Prostate gland (tissue), 2 donors: ENCODE measurements at regions not wholly inside any gene's neighbourhood (a gene's known extent, or its start where the extent isn't known, plus 50 kb on each side); places are given as distances from the start of the nearest gene placed in this dataset.
A peak's percentile ranks its signal among the peaks of the same experiment; 100 is the strongest.
"Not testable (repeated sequence)": the region's sequence is repeated elsewhere in the genome, so short reads cannot be mapped to it uniquely, and the experiment has no call there.

Source experiments
- DNase-seq: peaks from one replicate; pipeline ENCODE4 v3.0.0-alpha.2; 2019; ENCODE audit warnings: low spot score
- H3K27ac ChIP-seq, 2 donors: fragments of 200-600 bp; sonication (generic); 2 replicates each; pipeline ENCODE4 v1.5.1; 2017 to 2019
- H3K27me3 ChIP-seq: fragments of 200-600 bp; sonication (generic); replicated peaks from 2 replicates; pipeline ENCODE4 v1.5.1; 2019; ENCODE audit not compliant: insufficient read depth
- H3K36me3 ChIP-seq, 2 donors: fragments of 200-600 bp; sonication (generic); 1 replicate in 1 of 2; 2 replicates in 1 of 2; pipeline versions ENCODE4 v1.5.1 to v1.8.1; 2017 to 2019
- H3K4me1 ChIP-seq: fragments of 200-600 bp; sonication (generic); replicated peaks from 2 replicates; pipeline ENCODE4 v1.5.1; 2019
- H3K4me3 ChIP-seq, 2 donors: fragments of 200-600 bp; sonication (generic); 2 replicates each; pipeline ENCODE4 v1.5.1; 2017 to 2019
- H3K9me3 ChIP-seq: fragments of 200-600 bp; sonication (generic); 2 replicates; pipeline ENCODE4 v1.5.1; 2017
- WGBS: methylation state at CpG from one replicate; pipeline ENCODE4 v1.1.5; 2018; 5-methylcytosine and 5-hydroxymethylcytosine counted together
- intact Hi-C: fragments of 100-400 bp; cut with DNase I; formaldehyde crosslinking; loops from one replicate; pipeline ENCODE4 v1.14.2; 2022

DNA sequence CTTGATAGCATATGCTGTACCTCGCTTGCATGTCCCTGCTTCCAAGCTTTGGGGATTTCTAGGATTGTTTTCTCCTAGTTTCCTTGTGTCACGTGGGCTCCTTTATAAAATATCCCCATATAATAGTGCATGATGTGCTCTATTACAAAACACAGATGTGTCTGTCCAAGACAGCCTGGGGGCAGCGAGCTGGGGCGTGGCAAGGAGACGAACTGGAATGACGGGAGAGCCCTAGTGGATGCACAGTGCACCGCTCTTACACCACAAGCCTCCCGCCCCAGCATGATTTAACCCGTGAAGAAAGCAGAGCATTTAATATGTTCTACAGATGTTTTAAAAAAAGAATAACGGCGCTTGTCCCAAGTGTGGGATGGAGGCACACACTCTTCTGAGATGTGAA is 169.7 kb downstream of the BCL2L11 start:
- H3K4me1 ChIP-seq, H3K27ac ChIP-seq, intact Hi-C loops, H3K36me3 ChIP-seq, H3K9me3 ChIP-seq, H3K27me3 ChIP-seq, H3K4me3 ChIP-seq: not testable (repeated sequence)
- 62% methylated on average over 11 of the region's 11 CpGs for WGBS
- DNase-seq, result peak; percentile 47

DNA sequence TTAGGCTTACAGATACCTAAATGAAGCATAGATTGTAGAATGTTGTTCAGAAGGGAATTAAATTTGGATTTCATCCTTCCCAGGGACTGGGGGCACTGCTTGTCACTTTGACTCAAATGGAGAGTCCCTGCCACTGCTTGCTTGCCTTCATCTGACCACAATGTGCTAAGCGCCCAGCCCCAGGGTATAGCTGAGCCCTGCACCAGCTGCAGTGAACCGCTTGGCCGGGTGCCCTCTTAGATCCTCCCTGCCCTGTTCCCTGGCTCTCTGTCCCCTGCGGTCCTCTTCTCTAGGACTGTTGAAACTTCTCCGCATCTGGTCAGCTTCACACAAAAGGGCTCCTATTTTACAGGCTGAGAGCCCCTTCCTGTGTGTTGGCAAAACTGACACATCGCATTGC is 170.9 kb downstream of the BCL2L11 start:
- intact Hi-C loops, DNase-seq, H3K27ac ChIP-seq, H3K4me1 ChIP-seq, H3K27me3 ChIP-seq, H3K9me3 ChIP-seq, H3K4me3 ChIP-seq, H3K36me3 ChIP-seq: not testable (repeated sequence)
- WGBS, result 63% methylated on average over 6 of the region's 6 CpGs

DNA sequence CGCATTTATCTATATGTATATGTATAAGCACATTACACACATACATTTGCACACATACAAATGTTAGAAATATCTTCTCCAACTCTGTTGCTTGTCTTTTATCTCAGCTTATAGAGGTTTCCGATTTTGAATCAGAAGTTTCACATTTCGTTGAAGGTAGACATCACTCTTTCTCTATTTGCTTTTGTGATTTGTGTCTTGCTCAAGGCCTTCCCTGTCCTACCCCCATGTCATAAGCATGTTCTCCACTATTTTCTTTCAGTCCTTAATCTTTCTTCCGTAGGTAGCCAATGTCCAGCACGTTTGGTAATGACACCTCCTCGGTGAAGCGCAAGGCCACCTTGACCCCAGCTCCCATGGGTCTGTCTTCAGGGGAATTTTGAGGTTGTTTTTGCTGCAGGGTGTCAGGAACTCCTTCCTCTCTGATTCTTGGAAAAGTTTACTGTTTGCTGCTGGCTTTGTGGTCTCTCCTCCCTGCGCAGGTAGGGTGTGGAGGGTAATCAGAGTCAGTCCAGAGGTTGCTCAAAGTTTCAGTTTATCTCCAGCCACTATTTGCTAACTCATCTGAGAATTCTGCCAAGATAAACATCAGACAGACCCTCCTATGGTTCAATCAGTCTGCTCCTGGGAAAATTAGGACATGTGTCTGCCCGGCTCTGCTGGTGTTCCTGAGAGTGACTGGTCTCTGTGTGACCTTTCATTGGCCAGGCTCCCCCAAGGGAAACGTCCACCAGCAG is 171.7 kb downstream of the BCL2L11 start:
- DNase-seq, H3K27me3 ChIP-seq, H3K9me3 ChIP-seq, intact Hi-C loops, H3K4me1 ChIP-seq, H3K27ac ChIP-seq, H3K4me3 ChIP-seq, H3K36me3 ChIP-seq: not testable (repeated sequence)
- 86% methylated on average over 7 of the region's 10 CpGs for WGBS

DNA sequence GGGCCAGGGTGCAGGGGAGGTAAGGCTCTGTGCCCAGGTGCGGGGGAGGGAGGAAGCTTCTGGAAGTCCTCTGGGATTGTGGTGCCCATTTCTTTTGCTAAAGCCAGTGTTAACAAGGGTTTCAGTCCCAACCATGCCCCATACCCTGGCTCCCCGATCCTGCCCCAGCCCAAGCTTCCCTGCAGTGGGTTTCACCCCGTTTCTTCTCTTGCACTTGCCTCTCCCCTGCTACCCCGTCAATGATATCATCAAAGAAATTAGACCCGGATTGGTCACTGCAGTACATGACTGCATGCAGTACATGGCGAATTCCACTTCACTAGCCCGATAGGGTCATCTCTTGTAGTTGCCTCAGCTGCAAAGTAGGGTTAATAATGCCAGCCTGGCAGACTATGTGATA is 174.0 kb downstream of the BCL2L11 start:
- H3K27ac ChIP-seq, H3K27me3 ChIP-seq, intact Hi-C loops, H3K4me3 ChIP-seq, DNase-seq, H3K4me1 ChIP-seq, H3K36me3 ChIP-seq, H3K9me3 ChIP-seq: not testable (repeated sequence)
- no CpG with 5 or more reads among the region's 7 CpGs for WGBS

DNA sequence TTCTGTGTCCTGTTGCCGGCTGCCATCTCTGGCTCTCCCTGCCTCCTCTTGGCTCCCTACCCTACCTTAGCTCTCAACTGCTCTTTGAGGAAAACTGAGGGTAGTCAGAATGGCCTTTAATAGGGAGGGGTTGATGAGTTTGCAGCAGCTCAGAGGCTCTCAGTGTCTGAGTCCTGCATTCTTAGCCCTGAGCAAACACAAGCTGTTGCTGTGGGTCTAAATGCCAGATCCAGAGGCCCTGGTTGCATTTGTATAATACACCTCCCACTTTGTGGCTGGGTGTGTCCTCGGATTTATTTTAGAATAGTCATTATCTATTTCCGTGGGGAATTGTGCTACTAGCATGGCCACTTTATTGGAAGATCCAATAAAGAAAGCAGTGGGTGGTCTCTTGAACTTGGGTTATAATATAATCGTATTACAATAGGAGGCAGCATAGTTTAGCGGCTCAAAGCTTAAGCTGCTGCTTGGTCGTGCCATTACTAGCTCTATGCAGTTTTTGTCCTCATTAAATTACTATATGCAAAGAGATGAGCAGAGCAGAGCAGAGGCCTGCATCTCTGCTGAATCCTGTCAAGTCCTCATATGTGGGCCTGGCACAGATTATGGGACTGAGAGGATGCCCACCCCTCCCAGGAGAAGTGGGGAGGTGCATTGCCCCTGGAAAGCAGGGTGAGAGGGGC is 175.5 kb downstream of the BCL2L11 start:
- H3K27ac ChIP-seq, H3K9me3 ChIP-seq, intact Hi-C loops, H3K27me3 ChIP-seq, H3K4me3 ChIP-seq, DNase-seq, H3K36me3 ChIP-seq, H3K4me1 ChIP-seq: not testable (repeated sequence)
- 57% methylated on average over 6 of the region's 6 CpGs for WGBS

DNA sequence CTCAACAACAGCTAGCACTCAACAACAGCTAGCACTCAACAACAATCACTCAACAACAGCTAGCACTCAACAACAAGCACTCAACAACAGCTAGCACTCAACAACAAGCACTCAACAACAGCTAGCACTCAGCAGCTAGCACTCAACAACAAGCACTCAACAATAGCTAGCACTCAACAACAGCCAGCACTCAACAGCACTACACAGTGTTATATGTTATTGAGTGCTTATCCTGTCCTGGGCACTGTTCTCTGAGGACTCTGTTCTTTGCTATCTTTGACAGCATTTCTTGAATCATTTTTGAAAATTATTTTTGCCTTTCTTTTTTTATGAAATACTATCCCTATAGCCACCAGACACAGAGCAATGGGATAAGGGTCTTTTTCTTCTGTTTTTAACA is 176.4 kb downstream of the BCL2L11 start:
- H3K4me3 ChIP-seq, intact Hi-C loops, H3K27me3 ChIP-seq, H3K4me1 ChIP-seq, H3K9me3 ChIP-seq, DNase-seq, H3K36me3 ChIP-seq, H3K27ac ChIP-seq: not testable (repeated sequence)

DNA sequence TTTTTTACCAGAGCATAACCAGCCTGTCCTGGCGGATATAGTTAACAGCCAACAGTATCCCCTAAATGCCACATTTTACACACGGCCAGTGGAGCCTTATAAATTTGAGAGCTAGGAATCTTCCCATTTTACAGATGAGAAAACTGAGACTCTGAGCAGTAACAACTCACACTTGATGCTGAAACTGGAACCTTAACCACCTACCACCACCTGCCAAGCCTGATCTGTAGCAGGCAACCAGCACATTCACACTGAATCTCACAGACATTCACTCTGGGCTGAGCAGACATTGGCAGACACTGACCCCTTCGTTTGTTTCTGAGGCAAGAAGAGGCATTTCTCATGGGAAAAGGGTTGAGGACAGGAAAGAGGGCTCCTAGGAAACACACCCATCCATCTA is 178.2 kb downstream of the BCL2L11 start:
- H3K4me1 ChIP-seq, DNase-seq, H3K36me3 ChIP-seq, H3K27ac ChIP-seq, H3K9me3 ChIP-seq, H3K4me3 ChIP-seq, intact Hi-C loops, H3K27me3 ChIP-seq: not testable (repeated sequence)
- WGBS, result 86% methylated on average over 3 of the region's 3 CpGs

DNA sequence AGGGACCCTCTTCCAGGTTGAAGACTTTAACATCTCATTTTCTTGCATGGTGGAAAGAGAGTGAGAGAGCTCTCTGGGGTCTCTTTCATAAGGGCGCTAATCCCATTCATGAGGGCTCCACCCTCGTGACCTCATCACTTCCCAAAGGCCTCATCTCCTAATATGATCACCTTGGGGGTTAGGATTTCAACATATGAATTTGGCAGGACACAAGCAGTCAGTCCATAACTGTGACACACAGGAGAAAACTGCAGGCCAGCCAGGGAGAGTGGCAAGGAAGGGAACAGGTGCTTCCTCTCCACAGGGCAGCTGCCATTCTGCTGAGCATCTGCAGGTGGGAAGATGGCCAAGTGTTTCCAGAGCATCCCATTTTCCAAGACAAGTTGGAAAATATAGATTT is 178.9 kb downstream of the BCL2L11 start:
- DNase-seq, H3K4me3 ChIP-seq, H3K27me3 ChIP-seq, H3K9me3 ChIP-seq, H3K27ac ChIP-seq, H3K36me3 ChIP-seq, H3K4me1 ChIP-seq, intact Hi-C loops: not testable (repeated sequence)
- 92% methylated on average over 2 of the region's 2 CpGs for WGBS

DNA sequence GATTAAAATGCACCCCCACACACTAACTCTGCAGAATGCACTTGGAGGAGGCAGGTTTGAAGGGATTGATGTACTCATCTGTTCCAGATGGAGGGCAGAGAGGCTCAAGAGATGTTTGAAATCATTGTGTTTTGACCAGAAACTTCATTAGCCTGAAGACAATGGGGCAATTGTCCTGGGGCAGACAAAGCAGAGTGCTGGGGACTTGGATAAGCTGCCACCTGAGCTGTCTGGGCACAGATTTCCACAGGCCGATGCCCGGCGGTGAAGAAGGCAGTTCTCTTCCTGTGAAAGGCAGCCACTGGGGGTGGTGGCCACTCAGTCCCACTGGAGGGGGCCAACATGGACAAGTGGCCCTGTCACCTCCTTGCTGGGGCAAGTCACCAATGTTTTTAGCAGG is 181.0 kb downstream of the BCL2L11 start:
- intact Hi-C loops, H3K9me3 ChIP-seq: not testable (repeated sequence)
- no CpG with 5 or more reads among the region's 3 CpGs for WGBS

DNA sequence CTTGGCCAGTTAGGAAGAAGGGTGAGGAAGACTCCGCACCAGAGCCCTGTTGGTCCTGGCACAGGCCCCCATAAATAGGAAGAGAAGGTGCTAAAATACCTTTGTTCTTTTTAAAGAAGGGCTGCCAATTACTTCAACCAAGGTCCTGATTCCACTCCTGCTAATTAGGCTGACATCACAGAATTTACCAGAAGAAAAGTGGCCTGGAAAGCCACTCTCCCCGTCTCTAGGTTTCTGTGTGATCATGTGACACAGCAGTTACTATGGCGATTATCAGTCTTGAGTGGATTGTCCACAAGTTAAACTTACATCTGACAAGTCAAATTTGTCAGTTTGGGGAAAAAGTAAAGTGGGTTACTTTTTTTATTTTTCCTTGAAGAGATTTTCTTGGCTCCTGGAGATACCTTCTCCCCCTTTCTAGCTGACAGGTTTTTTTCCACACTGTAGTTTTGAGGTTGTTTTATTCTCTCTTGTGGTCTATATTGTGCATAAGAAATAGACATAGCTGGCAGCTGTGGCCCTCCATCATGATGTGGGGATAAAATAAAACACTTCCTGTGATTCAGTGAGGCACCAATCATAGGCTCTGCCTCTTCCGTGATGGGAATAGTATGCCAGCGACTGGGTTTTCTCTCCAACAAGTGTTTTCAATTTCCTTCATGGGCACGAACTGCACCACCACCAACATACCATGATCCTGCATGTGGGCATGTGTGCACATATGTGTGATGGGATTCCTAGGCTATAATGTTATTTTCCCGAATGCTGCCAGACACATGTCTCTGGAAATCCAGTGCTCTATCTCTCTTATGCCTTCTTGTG is 181.9 kb downstream of the BCL2L11 start:
- H3K4me3 ChIP-seq, DNase-seq, H3K36me3 ChIP-seq, H3K9me3 ChIP-seq, H3K27ac ChIP-seq, intact Hi-C loops, H3K4me1 ChIP-seq, H3K27me3 ChIP-seq: not testable (repeated sequence)
- WGBS, result 60% methylated on average over 4 of the region's 7 CpGs

More for the DNA sequence above, 181.0 kb downstream of the BCL2L11 start:
- not testable (repeated sequence) for DNase-seq, H3K27ac ChIP-seq, H3K36me3 ChIP-seq, H3K4me1 ChIP-seq, H3K4me3 ChIP-seq, H3K27me3 ChIP-seq

DNA sequence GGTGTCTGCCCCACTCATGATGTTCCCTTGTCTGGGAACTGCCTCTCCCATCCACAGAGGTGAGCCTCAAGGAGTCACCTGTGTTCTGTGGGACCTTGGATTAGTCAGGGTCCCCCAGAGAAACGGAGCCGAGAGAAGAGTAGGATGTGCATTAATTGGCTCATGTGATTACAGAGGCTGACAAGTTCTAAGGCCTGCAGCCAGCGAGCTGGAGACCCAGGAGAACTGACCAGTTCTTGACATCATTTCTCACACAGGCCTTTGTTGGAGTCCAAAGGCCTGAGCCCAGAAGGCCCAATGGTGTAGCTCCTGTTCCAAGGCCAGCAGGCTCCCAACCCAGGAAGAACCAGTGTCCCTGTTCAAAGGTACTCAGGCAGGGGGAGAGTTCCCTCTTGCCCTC is 186.6 kb downstream of the BCL2L11 start:
- H3K36me3 ChIP-seq, H3K27ac ChIP-seq, H3K4me3 ChIP-seq, intact Hi-C loops, H3K4me1 ChIP-seq, DNase-seq, H3K27me3 ChIP-seq, H3K9me3 ChIP-seq: not testable (repeated sequence)
- 100% methylated on average over 3 of the region's 3 CpGs for WGBS

DNA sequence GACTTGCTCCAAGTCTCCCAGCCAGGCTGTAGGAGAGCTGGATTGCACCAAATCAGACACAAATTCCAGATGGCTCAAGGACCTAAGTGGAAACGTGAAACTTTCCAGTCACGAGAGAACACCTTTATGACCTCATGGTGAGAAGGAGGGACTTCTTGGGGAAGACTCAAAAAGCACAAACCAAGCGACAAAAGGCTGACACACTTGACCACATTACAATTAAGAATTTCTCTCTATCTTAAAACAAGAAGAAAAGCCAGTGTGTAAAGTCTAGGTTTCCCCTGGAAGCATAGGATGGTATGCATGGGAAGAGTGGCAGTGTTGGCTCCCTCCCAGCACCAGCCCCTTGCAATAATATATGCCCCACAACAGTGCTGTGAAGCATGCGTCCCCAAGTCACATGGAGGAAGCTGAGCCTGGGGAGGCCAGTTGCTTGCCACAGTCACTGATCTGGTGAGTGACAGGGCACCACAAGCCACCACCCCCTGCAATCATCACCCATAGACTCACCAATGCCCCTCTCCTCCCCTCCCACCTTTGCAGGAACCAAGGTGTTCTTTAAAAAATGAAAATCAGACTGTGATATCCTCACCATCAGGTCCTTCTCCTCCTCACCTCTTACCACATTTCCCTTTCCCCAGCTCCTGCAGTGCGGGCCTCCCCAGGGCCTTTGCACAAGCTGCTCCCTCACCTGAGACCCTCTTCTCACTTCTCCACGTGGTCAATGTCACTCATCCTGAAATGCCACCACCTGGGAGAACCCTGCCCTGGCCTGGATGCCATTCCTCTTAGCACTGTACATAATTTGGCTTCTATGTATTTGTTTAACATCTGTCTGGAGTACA is 188.7 kb downstream of the BCL2L11 start:
- H3K4me3 ChIP-seq, H3K4me1 ChIP-seq, H3K27ac ChIP-seq, DNase-seq, H3K9me3 ChIP-seq, H3K36me3 ChIP-seq, H3K27me3 ChIP-seq, intact Hi-C loops: not testable (repeated sequence)
- 56% methylated on average over 4 of the region's 6 CpGs for WGBS
